Liver (tissue), 8 donors: ENCODE measurements at regions not wholly inside any gene's neighbourhood (a gene's known extent, or its start where the extent isn't known, plus 50 kb on each side); places are given as distances from the start of the nearest gene placed in this dataset.

Experiments
- DNase-seq: peaks from one replicate; pipeline ENCODE4 v3.0.0-alpha.2; 2017; ENCODE audit warnings: low spot score
- H3K27ac ChIP-seq, 2 donors: one replicate each; pipeline ENCODE4 v1.7.0; 2013; ENCODE audit warnings: inconsistent platforms in 2 of 2, low read length in 2 of 2, control low read depth in 1 of 2, low read depth in 1 of 2, mild to moderate bottlenecking in 1 of 2
- H3K27me3 ChIP-seq, 4 donors: one replicate each; pipeline versions ENCODE4 v1.6.1 to v1.7.0; 2013; ENCODE audit warnings: low read length in 3 of 4, inconsistent platforms in 1 of 4, mild to moderate bottlenecking in 1 of 4, moderate library complexity in 1 of 4; ENCODE audit not compliant: control insufficient read depth in 4 of 4, insufficient read depth in 4 of 4
- H3K36me3 ChIP-seq, 4 donors: one replicate each; pipeline versions ENCODE4 v1.6.1 to v1.7.0; 2013; ENCODE audit warnings: low read length in 3 of 4, mild to moderate bottlenecking in 3 of 4, low read depth in 1 of 4, moderate library complexity in 1 of 4; ENCODE audit not compliant: control insufficient read depth in 4 of 4, insufficient read depth in 3 of 4
- H3K4me1 ChIP-seq, 4 donors: one replicate each; pipeline versions ENCODE4 v1.6.1 to v1.7.0; 2013; ENCODE audit warnings: low read length in 3 of 4, mild to moderate bottlenecking in 3 of 4, moderate library complexity in 1 of 4; ENCODE audit not compliant: control insufficient read depth in 4 of 4, insufficient read depth in 4 of 4
- H3K4me3 ChIP-seq, 3 donors: one replicate each; pipeline versions ENCODE4 v1.6.1 to v1.7.0; 2013; ENCODE audit warnings: low read length in 3 of 3, control low read depth in 1 of 3, low read depth in 1 of 3, mild to moderate bottlenecking in 1 of 3
- H3K9ac ChIP-seq, 2 donors: one replicate each; pipeline ENCODE4 v1.7.0; 2013; ENCODE audit warnings: low read length in 2 of 2, mild to moderate bottlenecking in 2 of 2, moderate library complexity in 2 of 2, control low read depth in 1 of 2, low read depth in 1 of 2
- H3K9me3 ChIP-seq, 4 donors: one replicate each; pipeline versions ENCODE4 v1.6.1 to v1.7.0; 2013; ENCODE audit warnings: low read length in 3 of 4; ENCODE audit not compliant: control insufficient read depth in 4 of 4
- CTCF ChIP-seq: fragments of 150-350 bp; IDR thresholded peaks from 2 replicates; pipeline ENCODE4 v1.5.1; 2017; ENCODE audit warnings: improper control_type of control experiment, low read depth, low read length; ENCODE audit not compliant: missing input control
- EGR1 ChIP-seq, 2 donors: IDR thresholded peaks; 2 replicates each; pipeline ENCODE4 v1.6.1; 2016 to 2018; ENCODE audit warnings: antibody characterized with exemption in 2 of 2, low read depth in 2 of 2
- FOXA2 ChIP-seq: IDR thresholded peaks from 2 replicates; pipeline ENCODE4 v1.6.1; 2016; ENCODE audit warnings: antibody characterized with exemption
- HNF4A ChIP-seq, 2 donors: conservative IDR thresholded peaks; 2 replicates each; pipeline ENCODE4 v1.6.1; 2016; ENCODE audit warnings: antibody characterized with exemption in 2 of 2, mild to moderate bottlenecking in 2 of 2
- HNF4G ChIP-seq: IDR thresholded peaks from 2 replicates; pipeline ENCODE4 v1.6.1; 2016; ENCODE audit warnings: antibody characterized with exemption
- JUND ChIP-seq, 2 donors: IDR thresholded peaks; 2 replicates each; pipeline ENCODE4 v1.6.1; 2016; ENCODE audit warnings: antibody characterized with exemption in 2 of 2
- MAX ChIP-seq: IDR thresholded peaks from 2 replicates; pipeline ENCODE4 v1.6.1; 2016; ENCODE audit warnings: antibody characterized with exemption
- NR2F2 ChIP-seq: IDR thresholded peaks from 2 replicates; pipeline ENCODE4 v1.6.1; 2016; ENCODE audit warnings: antibody characterized with exemption
- RAD21 ChIP-seq, 2 donors: IDR thresholded peaks; 2 replicates each; pipeline ENCODE4 v1.6.1; 2016; ENCODE audit warnings: antibody characterized with exemption in 2 of 2, mild to moderate bottlenecking in 2 of 2
- REST ChIP-seq: IDR thresholded peaks from 2 replicates; pipeline ENCODE4 v1.6.1; 2016; ENCODE audit warnings: antibody characterized with exemption, mild to moderate bottlenecking
- RXRA ChIP-seq, 2 donors: IDR thresholded peaks; 2 replicates each; pipeline ENCODE4 v1.6.1; 2017 to 2018; ENCODE audit warnings: antibody characterized with exemption in 2 of 2, mild to moderate bottlenecking in 1 of 2
- SP1 ChIP-seq: IDR thresholded peaks from 2 replicates; pipeline ENCODE4 v1.6.1; 2018; ENCODE audit warnings: antibody characterized with exemption, mild to moderate bottlenecking
- TAF1 ChIP-seq: conservative IDR thresholded peaks from 2 replicates; pipeline ENCODE4 v1.6.1; 2016; ENCODE audit warnings: antibody characterized with exemption, mild to moderate bottlenecking
- YY1 ChIP-seq: IDR thresholded peaks from 2 replicates; pipeline ENCODE4 v1.6.1; 2016; ENCODE audit warnings: antibody characterized with exemption, mild to moderate bottlenecking
- ZBTB33 ChIP-seq: IDR thresholded peaks from 2 replicates; pipeline ENCODE4 v1.6.1; 2016; ENCODE audit warnings: antibody characterized with exemption
- WGBS: extraction: QIAGEN DNeasy Blood & Tissue Kit; methylation state at CpG from one replicate; pipeline ENCODE4 v1.1.7; 2013; 5-methylcytosine and 5-hydroxymethylcytosine counted together
- TF ChIP-seq, protein P1 (sequence below): IDR thresholded peaks from 2 replicates; pipeline ENCODE4 v1.6.1; 2016; ENCODE audit warnings: antibody characterized with exemption
- donor health status: healthy.
- donor health status: healthy.
- donor health status: healthy.
- donor health status: healthy.
- donor health status: healthy.

DNA sequence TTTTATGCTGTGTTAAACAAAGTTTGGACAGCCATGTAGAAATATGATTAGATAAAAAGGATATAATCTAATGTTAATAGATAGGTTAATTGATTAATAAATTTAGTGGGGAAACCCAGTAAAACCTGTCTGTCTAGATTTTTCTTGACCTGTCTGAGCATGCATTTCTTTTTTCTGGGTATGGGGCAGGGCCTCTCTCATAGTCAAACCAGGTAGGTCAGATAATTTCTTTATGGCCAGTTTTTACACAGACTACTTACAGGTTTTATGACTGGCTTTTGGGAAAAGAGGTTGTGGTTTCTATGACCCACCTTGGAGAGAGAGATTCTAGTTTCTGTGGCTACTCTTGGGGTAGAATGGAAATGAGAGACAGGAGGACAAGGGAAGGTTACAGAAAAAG lies 135.6 kb upstream of the EPHA5 start:
- no peak overlapping the region for H3K4me3 ChIP-seq
- H3K4me1 ChIP-seq: no peaks in the 10 kb centered on the region
- no peaks in the 10 kb centered on the region for H3K36me3 ChIP-seq
- no peak overlapping the region for H3K9ac ChIP-seq
- no peak for DNase-seq
- TF ChIP-seq SP1 (no peak), FOXA2 (no peak), CTCF (no peak), HNF4G (no peak), YY1 (no peak), NR2F2 (no peak), HNF4A (conservative IDR thresholded peaks at IDR 0.05) (no peak), RXRA (IDR thresholded peaks at IDR 0.05) (no peak), ZBTB33 (no peak), EGR1 (IDR thresholded peaks at IDR 0.05; ENCODE audit: low read depth in 2 of 2) (no peak), REST (no peak), JUND (IDR thresholded peaks at IDR 0.05) (no peak)
- TF ChIP-seq, protein P1, sequence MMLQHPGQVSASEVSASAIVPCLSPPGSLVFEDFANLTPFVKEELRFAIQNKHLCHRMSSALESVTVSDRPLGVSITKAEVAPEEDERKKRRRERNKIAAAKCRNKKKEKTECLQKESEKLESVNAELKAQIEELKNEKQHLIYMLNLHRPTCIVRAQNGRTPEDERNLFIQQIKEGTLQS: no peak
- no peaks in the 10 kb centered on the region for H3K27me3 ChIP-seq
- no peak overlapping the region for H3K27ac ChIP-seq
- no peaks in the 10 kb centered on the region for H3K9me3 ChIP-seq

- Histone ChIP-seq H3K9me3 (no peaks in the 10 kb centered on the region), H3K27ac (no peak overlapping the region), H3K27me3 (no peaks in the 10 kb centered on the region), H3K4me1 (no peaks in the 10 kb centered on the region), H3K9ac (no peak overlapping the region), H3K4me3 (no peak overlapping the region), H3K36me3 (no peaks in the 10 kb centered on the region)
- no peak for DNase-seq
- 78% methylated on average over 14 of the region's 14 CpGs for WGBS
- TF ChIP-seq SP1 (no peak), NR2F2 (no peak), ZBTB33 (no peak), MAX (no peak), REST (no peak), TAF1 (no peak), RAD21 (IDR thresholded peaks at IDR 0.05) (no peak), JUND (IDR thresholded peaks at IDR 0.05) (no peak), RXRA (IDR thresholded peaks at IDR 0.05) (no peak)
- TF ChIP-seq, protein P1: no peak
These were observed 129.2 kb upstream of the EPHA5 start for GRCh38 chr4:65799513-65799912.
